WTC11 (cell line): ENCODE measurements at regions not wholly inside any gene's neighbourhood (a gene's known extent, or its start where the extent isn't known, plus 50 kb on each side); places are given as distances from the start of the nearest gene placed in this dataset.

Experiments used
- ATF2 ChIP-seq: sonication (generic); formaldehyde crosslinking; IDR thresholded peaks from 2 replicates; pipeline ENCODE4 v1.8.1; 2022; ENCODE audit warnings: low read depth, missing genetic modification reagents, borderline replicate concordance
- E2F5 ChIP-seq: sonication (generic); formaldehyde crosslinking; IDR thresholded peaks from 2 replicates; pipeline ENCODE4 v1.8.1; 2022; ENCODE audit warnings: mild to moderate bottlenecking, moderate library complexity, missing genetic modification reagents
- KAT7 ChIP-seq: sonication (generic); formaldehyde crosslinking; IDR thresholded peaks from 2 replicates; pipeline ENCODE4 v1.8.1; 2023; ENCODE audit warnings: missing genetic modification reagents, mild to moderate bottlenecking, borderline replicate concordance
- NR3C1 ChIP-seq: sonication (generic); formaldehyde crosslinking; conservative IDR thresholded peaks from 2 replicates; pipeline ENCODE4 v1.8.1; 2023; ENCODE audit warnings: low read depth, mild to moderate bottlenecking, missing genetic modification reagents
- RELA ChIP-seq: sonication (generic); formaldehyde crosslinking; IDR thresholded peaks from 2 replicates; pipeline ENCODE4 v1.8.1; 2022; ENCODE audit warnings: missing genetic modification reagents, mild to moderate bottlenecking, borderline replicate concordance
- ZNF317 ChIP-seq: sonication (generic); formaldehyde crosslinking; IDR thresholded peaks from 2 replicates; pipeline ENCODE4 v1.8.1; 2023; ENCODE audit warnings: low read depth, mild to moderate bottlenecking, moderate library complexity, missing genetic modification reagents, borderline replicate concordance
- ZNF512 ChIP-seq: sonication (generic); formaldehyde crosslinking; IDR thresholded peaks from 2 replicates; pipeline ENCODE4 v1.8.1; 2022; ENCODE audit warnings: missing genetic modification reagents, borderline replicate concordance
- TF ChIP-seq, protein P1 (sequence below): fragments of 200-600 bp; IDR thresholded peaks from 2 replicates; pipeline ENCODE4 v1.8.0; 2022; ENCODE audit warnings: antibody characterized with exemption
- TF ChIP-seq, protein P2 (sequence below): sonication (generic); formaldehyde crosslinking; IDR thresholded peaks from 2 replicates; pipeline ENCODE4 v1.8.0; 2023; ENCODE audit warnings: missing genetic modification reagents, mild to moderate bottlenecking, borderline replicate concordance
- TF ChIP-seq, protein P3 (sequence below): sonication (generic); formaldehyde crosslinking; conservative IDR thresholded peaks from 2 replicates; pipeline ENCODE4 v1.8.1; 2022; ENCODE audit warnings: mild to moderate bottlenecking, missing genetic modification reagents
- TF ChIP-seq, protein P4 (sequence below): sonication (generic); formaldehyde crosslinking; IDR thresholded peaks from 2 replicates; pipeline ENCODE4 v1.8.0; 2022; ENCODE audit warnings: mild to moderate bottlenecking, missing genetic modification reagents

DNA sequence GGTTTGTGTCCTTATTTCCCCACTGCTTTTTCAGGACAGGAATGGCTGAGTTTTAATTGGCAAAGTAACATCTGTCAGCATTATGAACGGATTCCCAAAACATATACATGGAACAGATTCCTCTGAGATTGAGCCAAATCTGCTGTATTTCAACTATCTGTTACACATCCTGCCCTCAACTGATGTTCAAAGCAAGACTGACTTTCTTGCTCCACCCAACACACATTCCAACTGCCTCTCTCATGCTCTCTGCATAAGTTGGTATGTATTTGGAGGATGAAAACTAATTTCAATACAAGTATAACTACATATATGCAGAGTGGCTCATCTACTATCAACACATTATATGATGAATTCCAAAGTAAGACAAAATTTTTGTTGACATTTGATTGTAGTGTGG, 342.2 kb downstream of the GATA3 start:
- no peak for TF ChIP-seq KAT7 (CRISPR knock-in tag)
- TF ChIP-seq E2F5 (CRISPR knock-in tag) = no peak
- TF ChIP-seq, protein P1, sequence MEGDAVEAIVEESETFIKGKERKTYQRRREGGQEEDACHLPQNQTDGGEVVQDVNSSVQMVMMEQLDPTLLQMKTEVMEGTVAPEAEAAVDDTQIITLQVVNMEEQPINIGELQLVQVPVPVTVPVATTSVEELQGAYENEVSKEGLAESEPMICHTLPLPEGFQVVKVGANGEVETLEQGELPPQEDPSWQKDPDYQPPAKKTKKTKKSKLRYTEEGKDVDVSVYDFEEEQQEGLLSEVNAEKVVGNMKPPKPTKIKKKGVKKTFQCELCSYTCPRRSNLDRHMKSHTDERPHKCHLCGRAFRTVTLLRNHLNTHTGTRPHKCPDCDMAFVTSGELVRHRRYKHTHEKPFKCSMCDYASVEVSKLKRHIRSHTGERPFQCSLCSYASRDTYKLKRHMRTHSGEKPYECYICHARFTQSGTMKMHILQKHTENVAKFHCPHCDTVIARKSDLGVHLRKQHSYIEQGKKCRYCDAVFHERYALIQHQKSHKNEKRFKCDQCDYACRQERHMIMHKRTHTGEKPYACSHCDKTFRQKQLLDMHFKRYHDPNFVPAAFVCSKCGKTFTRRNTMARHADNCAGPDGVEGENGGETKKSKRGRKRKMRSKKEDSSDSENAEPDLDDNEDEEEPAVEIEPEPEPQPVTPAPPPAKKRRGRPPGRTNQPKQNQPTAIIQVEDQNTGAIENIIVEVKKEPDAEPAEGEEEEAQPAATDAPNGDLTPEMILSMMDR = no peak
- TF ChIP-seq ZNF512 = no peak
- TF ChIP-seq, protein P2, sequence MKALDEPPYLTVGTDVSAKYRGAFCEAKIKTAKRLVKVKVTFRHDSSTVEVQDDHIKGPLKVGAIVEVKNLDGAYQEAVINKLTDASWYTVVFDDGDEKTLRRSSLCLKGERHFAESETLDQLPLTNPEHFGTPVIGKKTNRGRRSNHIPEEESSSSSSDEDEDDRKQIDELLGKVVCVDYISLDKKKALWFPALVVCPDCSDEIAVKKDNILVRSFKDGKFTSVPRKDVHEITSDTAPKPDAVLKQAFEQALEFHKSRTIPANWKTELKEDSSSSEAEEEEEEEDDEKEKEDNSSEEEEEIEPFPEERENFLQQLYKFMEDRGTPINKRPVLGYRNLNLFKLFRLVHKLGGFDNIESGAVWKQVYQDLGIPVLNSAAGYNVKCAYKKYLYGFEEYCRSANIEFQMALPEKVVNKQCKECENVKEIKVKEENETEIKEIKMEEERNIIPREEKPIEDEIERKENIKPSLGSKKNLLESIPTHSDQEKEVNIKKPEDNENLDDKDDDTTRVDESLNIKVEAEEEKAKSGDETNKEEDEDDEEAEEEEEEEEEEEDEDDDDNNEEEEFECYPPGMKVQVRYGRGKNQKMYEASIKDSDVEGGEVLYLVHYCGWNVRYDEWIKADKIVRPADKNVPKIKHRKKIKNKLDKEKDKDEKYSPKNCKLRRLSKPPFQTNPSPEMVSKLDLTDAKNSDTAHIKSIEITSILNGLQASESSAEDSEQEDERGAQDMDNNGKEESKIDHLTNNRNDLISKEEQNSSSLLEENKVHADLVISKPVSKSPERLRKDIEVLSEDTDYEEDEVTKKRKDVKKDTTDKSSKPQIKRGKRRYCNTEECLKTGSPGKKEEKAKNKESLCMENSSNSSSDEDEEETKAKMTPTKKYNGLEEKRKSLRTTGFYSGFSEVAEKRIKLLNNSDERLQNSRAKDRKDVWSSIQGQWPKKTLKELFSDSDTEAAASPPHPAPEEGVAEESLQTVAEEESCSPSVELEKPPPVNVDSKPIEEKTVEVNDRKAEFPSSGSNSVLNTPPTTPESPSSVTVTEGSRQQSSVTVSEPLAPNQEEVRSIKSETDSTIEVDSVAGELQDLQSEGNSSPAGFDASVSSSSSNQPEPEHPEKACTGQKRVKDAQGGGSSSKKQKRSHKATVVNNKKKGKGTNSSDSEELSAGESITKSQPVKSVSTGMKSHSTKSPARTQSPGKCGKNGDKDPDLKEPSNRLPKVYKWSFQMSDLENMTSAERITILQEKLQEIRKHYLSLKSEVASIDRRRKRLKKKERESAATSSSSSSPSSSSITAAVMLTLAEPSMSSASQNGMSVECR (CRISPR knock-in tag) = no peak
- no peak for TF ChIP-seq ZNF317 (CRISPR knock-in tag)
- TF ChIP-seq ATF2 (CRISPR knock-in tag) = no peak
- TF ChIP-seq, protein P3, sequence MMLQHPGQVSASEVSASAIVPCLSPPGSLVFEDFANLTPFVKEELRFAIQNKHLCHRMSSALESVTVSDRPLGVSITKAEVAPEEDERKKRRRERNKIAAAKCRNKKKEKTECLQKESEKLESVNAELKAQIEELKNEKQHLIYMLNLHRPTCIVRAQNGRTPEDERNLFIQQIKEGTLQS (CRISPR knock-in tag) = no peak
- TF ChIP-seq, protein P4, sequence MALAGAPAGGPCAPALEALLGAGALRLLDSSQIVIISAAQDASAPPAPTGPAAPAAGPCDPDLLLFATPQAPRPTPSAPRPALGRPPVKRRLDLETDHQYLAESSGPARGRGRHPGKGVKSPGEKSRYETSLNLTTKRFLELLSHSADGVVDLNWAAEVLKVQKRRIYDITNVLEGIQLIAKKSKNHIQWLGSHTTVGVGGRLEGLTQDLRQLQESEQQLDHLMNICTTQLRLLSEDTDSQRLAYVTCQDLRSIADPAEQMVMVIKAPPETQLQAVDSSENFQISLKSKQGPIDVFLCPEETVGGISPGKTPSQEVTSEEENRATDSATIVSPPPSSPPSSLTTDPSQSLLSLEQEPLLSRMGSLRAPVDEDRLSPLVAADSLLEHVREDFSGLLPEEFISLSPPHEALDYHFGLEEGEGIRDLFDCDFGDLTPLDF (CRISPR knock-in tag) = no peak
- no peak for TF ChIP-seq NR3C1 (CRISPR knock-in tag)
- no peak for TF ChIP-seq RELA (CRISPR knock-in tag)
